GM23338 (cell line): ENCODE measurements at regions not wholly inside any gene's neighbourhood (a gene's known extent, or its start where the extent isn't known, plus 50 kb on each side); places are given as distances from the start of the nearest gene placed in this dataset.

Experiments used
- ATAC-seq: fragments of 200-7000 bp; cut with Tn5 transposase; 3 replicates; pipeline ENCODE4 v1.9.1; 2020
- DNase-seq: peaks from one replicate; pipeline ENCODE4 v3.0.0-alpha.2; 2015; ENCODE audit warnings: low spot score
- H2AFZ ChIP-seq: fragments of 200-600 bp; sonication (generic); 2 replicates; pipeline ENCODE4 v1.8.0; 2016; ENCODE audit warnings: antibody characterized with exemption, mild to moderate bottlenecking, moderate library complexity
- H3F3A ChIP-seq: fragments of 200-600 bp; sonication (generic); replicated peaks from 2 replicates; pipeline ENCODE4 v1.8.0; 2017; ENCODE audit warnings: antibody characterized with exemption, mixed run types, low read depth
- H3K27ac ChIP-seq: fragments of 200-600 bp; sonication (generic); 2 replicates; pipeline ENCODE4 v1.6.1; 2016; ENCODE audit warnings: low read depth
- H3K27me3 ChIP-seq: fragments of 200-600 bp; sonication (generic); 2 replicates; pipeline ENCODE4 v1.8.0; 2016; ENCODE audit warnings: mild to moderate bottlenecking, mixed run types, moderate library complexity; ENCODE audit not compliant: insufficient read depth
- H3K36me3 ChIP-seq: fragments of 200-600 bp; sonication (generic); 2 replicates; pipeline ENCODE4 v1.8.0; 2016; ENCODE audit warnings: mild to moderate bottlenecking; ENCODE audit not compliant: insufficient read depth
- H3K4me1 ChIP-seq: fragments of 200-600 bp; sonication (generic); 2 replicates; pipeline ENCODE4 v1.8.0; 2016; ENCODE audit warnings: mild to moderate bottlenecking, moderate library complexity; ENCODE audit not compliant: insufficient read depth
- H3K4me2 ChIP-seq: fragments of 200-600 bp; sonication (generic); 2 replicates; pipeline ENCODE4 v1.7.1; 2017; ENCODE audit warnings: mixed run types
- H3K4me3 ChIP-seq: fragments of 200-600 bp; sonication (generic); 2 replicates; pipeline ENCODE4 v1.6.1; 2016; ENCODE audit warnings: mixed run types
- H3K79me2 ChIP-seq: fragments of 200-600 bp; sonication (generic); replicated peaks from 2 replicates; pipeline ENCODE4 v1.8.0; 2017; ENCODE audit warnings: mild to moderate bottlenecking; ENCODE audit not compliant: insufficient read depth
- H3K9me2 ChIP-seq: fragments of 200-600 bp; sonication (generic); 2 replicates; pipeline ENCODE4 v1.8.0; 2017; ENCODE audit not compliant: insufficient read depth
- H4K20me1 ChIP-seq: fragments of 200-600 bp; sonication (generic); replicated peaks from 2 replicates; pipeline ENCODE4 v1.8.0; 2017; ENCODE audit warnings: mild to moderate bottlenecking; ENCODE audit not compliant: insufficient read depth
- H3K27ac Mint-ChIP-seq: 2 replicates; pipeline ENCODE4 v1.8.0; 2020; ENCODE audit warnings: inconsistent platforms, mild to moderate bottlenecking, moderate library complexity, mixed read lengths
- H3K27me3 Mint-ChIP-seq: 3 replicates; pipeline ENCODE4 v1.8.0; 2022; ENCODE audit warnings: low read depth, mild to moderate bottlenecking, moderate library complexity, mixed read lengths, inconsistent platforms; ENCODE audit not compliant: insufficient read depth, poor library complexity
- H3K36me3 Mint-ChIP-seq: 3 replicates; pipeline ENCODE4 v1.8.0; 2021; ENCODE audit warnings: low read depth, mild to moderate bottlenecking, inconsistent platforms, moderate library complexity, mixed read lengths
- H3K4me1 Mint-ChIP-seq: 3 replicates; pipeline ENCODE4 v1.8.0; 2020; ENCODE audit warnings: mild to moderate bottlenecking, inconsistent platforms, mixed read lengths
- H3K4me3 Mint-ChIP-seq: 3 replicates; pipeline ENCODE4 v1.8.0; 2021; ENCODE audit warnings: moderate library complexity, mild to moderate bottlenecking, inconsistent platforms, mixed read lengths
- H3K9me3 Mint-ChIP-seq: 3 replicates; pipeline ENCODE4 v1.8.0; 2020; ENCODE audit warnings: moderate library complexity, mild to moderate bottlenecking, inconsistent platforms, mixed read lengths
- CREB1 ChIP-seq: fragments of 250-450 bp; sonication (Bioruptor Pico); IDR thresholded peaks from 2 replicates; pipeline ENCODE4 v1.5.0; 2020; ENCODE audit warnings: low read depth, mild to moderate bottlenecking, moderate library complexity
- JUNB ChIP-seq: IDR thresholded peaks from one replicate; pipeline ENCODE4 v1.6.1; 2016; ENCODE audit warnings: antibody characterized with exemption; ENCODE audit not compliant: unreplicated experiment
- POLR2AphosphoS5 ChIP-seq: IDR thresholded peaks from 2 replicates; pipeline ENCODE4 v1.6.1; 2016; ENCODE audit warnings: antibody characterized with exemption, low read depth
- TF ChIP-seq, protein P1 (sequence below): IDR thresholded peaks from 2 replicates; pipeline ENCODE4 v1.6.1; 2016; ENCODE audit warnings: antibody characterized with exemption
- TF ChIP-seq, protein P2 (sequence below), 2 experiments: fragments of 200-600 bp in 1 of 2; sonication (generic) in 1 of 2; conservative IDR thresholded peaks; 2 replicates each; pipeline versions ENCODE4 v1.5.1 to v1.6.1; 2016 to 2017; ENCODE audit warnings: antibody characterized with exemption in 2 of 2, low read depth in 2 of 2, mild to moderate bottlenecking in 2 of 2, moderate library complexity in 1 of 2

DNA sequence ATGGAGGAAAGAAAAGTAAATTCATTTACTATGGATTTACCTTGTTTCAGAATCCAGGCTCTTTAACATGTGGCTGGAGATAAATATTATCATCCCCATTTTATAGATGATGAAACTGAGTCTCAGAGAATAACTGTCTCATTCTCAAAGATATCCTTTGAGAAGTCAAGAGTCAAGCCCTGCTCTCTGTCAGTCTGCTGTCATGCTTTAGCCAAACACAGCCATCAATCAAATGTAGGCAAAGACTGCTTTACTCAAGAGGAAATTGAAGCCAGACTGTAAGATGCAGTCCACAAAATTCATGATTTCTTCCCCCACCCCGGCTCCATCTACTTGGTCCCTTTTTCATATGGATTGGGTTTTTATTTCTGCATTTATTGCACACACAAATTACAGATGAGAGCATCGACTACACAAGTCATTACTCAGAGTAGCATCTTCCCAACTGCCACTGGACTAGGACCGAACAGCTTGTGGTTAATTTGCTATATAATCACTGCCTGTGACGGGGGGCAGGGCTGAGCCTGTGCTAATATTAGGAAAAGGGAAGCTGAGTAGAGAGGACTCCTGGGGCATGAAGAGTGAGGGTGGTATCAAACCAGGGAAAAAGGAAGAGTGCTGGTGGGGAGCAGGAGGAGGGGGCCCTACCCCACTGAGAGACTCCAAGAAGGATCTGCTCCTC lies 102.7 kb upstream of the TOP1 start:
- Histone ChIP-seq H3K9me2 (no peaks in the 10 kb centered on the region), H3K4me1 (no peaks in the 10 kb centered on the region), H3K4me3 (no peak overlapping the region), H2AFZ (no peak overlapping the region), H3K27ac (no peak overlapping the region), H4K20me1 (no peaks in the 10 kb centered on the region), H3K36me3 (no peaks in the 10 kb centered on the region), H3K27me3 (no peaks in the 10 kb centered on the region), H3F3A (no peaks in the 10 kb centered on the region), H3K4me2 (no peak overlapping the region), H3K79me2 (no peaks in the 10 kb centered on the region)
- DNase-seq (no peak), ATAC-seq (no peak)
- Mint-ChIP-seq H3K4me3 (no peak overlapping the region), H3K36me3 (no peaks in the 10 kb centered on the region), H3K4me1 (0 out of 3 replicates have a peak, but pooled peaks cover 3% of the 10 kb centered on the region), H3K27ac (no peak overlapping the region), H3K9me3 (no peaks in the 10 kb centered on the region), H3K27me3 (peaks cover 9% of the 10 kb centered on the region)
- TF ChIP-seq, protein P1, sequence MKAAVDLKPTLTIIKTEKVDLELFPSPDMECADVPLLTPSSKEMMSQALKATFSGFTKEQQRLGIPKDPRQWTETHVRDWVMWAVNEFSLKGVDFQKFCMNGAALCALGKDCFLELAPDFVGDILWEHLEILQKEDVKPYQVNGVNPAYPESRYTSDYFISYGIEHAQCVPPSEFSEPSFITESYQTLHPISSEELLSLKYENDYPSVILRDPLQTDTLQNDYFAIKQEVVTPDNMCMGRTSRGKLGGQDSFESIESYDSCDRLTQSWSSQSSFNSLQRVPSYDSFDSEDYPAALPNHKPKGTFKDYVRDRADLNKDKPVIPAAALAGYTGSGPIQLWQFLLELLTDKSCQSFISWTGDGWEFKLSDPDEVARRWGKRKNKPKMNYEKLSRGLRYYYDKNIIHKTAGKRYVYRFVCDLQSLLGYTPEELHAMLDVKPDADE: no peak
- TF ChIP-seq JUNB: no peak

DNA sequence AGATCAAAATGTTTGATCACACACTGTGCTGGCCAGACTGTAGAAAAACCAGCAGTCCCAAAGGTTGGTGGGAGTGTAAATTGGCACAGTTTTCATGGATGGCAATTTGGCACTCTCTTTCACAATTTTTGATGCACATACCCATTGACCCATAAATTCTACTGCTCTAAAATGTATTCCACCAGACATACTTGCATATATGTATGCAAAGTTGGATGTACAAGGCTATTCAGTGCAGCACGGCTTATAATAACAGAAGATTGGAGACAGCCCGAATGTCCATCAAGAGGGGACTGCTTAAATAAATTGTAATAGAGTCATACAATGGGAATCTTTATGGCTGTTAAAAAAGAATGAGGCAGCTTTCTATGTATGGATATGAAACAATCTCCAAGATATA lies 101.7 kb upstream of the TOP1 start:
- Histone ChIP-seq H3F3A (no peaks in the 10 kb centered on the region), H3K4me2 (no peak overlapping the region), H4K20me1 (no peaks in the 10 kb centered on the region), H3K9me2 (no peaks in the 10 kb centered on the region), H3K36me3 (no peaks in the 10 kb centered on the region), H2AFZ (no peak overlapping the region; the same call in 1 of the 2 replicates), H3K79me2 (no peaks in the 10 kb centered on the region), H3K4me3 (no peak overlapping the region), H3K27me3 (no peaks in the 10 kb centered on the region), H3K4me1 (no peaks in the 10 kb centered on the region), H3K27ac (no peak overlapping the region)
- Mint-ChIP-seq H3K27ac (no peak overlapping the region), H3K4me1 (0 out of 3 replicates have a peak, but pooled peaks cover 3% of the 10 kb centered on the region), H3K36me3 (no peaks in the 10 kb centered on the region), H3K27me3 (peaks cover 9% of the 10 kb centered on the region), H3K4me3 (no peak overlapping the region), H3K9me3 (no peaks in the 10 kb centered on the region)
- TF ChIP-seq CREB1 (CRISPR knock-in tag): no peak
- DNase-seq: no peak
- no peak for ATAC-seq

DNA sequence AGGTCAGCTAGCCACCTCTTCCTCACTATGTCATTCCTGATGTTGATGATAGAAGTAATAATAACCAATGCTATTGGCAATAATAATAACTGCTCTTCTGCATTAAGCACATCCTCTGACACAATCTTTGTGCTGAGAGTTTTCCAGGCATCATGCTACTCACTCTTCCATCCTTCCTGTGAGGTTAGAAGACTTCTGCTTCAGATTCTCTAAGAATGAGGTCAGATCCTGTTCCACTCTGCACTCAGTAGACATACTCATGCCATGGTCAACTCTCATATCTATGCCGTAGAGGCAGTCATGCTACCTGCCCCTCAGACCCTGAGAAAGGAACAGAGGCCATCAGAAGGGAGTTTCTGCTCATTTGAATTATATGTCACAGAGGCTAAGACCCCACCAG lies 98.1 kb upstream of the TOP1 start:
- no peak overlapping the region for H3K4me3 ChIP-seq
- no peak for TF ChIP-seq CREB1 (CRISPR knock-in tag)
- TF ChIP-seq POLR2AphosphoS5: no peak
- TF ChIP-seq, protein P2, sequence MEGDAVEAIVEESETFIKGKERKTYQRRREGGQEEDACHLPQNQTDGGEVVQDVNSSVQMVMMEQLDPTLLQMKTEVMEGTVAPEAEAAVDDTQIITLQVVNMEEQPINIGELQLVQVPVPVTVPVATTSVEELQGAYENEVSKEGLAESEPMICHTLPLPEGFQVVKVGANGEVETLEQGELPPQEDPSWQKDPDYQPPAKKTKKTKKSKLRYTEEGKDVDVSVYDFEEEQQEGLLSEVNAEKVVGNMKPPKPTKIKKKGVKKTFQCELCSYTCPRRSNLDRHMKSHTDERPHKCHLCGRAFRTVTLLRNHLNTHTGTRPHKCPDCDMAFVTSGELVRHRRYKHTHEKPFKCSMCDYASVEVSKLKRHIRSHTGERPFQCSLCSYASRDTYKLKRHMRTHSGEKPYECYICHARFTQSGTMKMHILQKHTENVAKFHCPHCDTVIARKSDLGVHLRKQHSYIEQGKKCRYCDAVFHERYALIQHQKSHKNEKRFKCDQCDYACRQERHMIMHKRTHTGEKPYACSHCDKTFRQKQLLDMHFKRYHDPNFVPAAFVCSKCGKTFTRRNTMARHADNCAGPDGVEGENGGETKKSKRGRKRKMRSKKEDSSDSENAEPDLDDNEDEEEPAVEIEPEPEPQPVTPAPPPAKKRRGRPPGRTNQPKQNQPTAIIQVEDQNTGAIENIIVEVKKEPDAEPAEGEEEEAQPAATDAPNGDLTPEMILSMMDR (conservative IDR thresholded peaks at IDR 0.05; ENCODE audit: low read depth in 2 of 2): no peak
- TF ChIP-seq, protein P1: no peak

More for the DNA sequence above, 98.1 kb upstream of the TOP1 start:
- Histone ChIP-seq H3K27me3 (no peaks in the 10 kb centered on the region), H3K79me2 (no peaks in the 10 kb centered on the region), H4K20me1 (no peaks in the 10 kb centered on the region), H3K9me2 (no peaks in the 10 kb centered on the region), H2AFZ (no peak overlapping the region), H3K4me1 (no peaks in the 10 kb centered on the region), H3K4me2 (no peak overlapping the region), H3K36me3 (no peaks in the 10 kb centered on the region), H3F3A (no peaks in the 10 kb centered on the region), H3K27ac (no peak overlapping the region)
- H3K36me3 Mint-ChIP-seq: no peaks in the 10 kb centered on the region
- 0 out of 3 replicates have a peak, but pooled peaks cover 3% of the 10 kb centered on the region for H3K4me1 Mint-ChIP-seq
- DNase-seq (no peak), ATAC-seq (no peak)
- H3K27ac Mint-ChIP-seq: no peak overlapping the region
- peaks cover 9% of the 10 kb centered on the region for H3K27me3 Mint-ChIP-seq
- no peak overlapping the region for H3K4me3 Mint-ChIP-seq
- H3K9me3 Mint-ChIP-seq: peaks cover 2% of the 10 kb centered on the region; the same call in 2 of the 3 replicates
